Caco-2 (cell line): ENCODE measurements at regions not wholly inside any gene's neighbourhood (a gene's known extent, or its start where the extent isn't known, plus 50 kb on each side); places are given as distances from the start of the nearest gene placed in this dataset.
"Not testable (repeated sequence)": the region's sequence is repeated elsewhere in the genome, so short reads cannot be mapped to it uniquely, and the experiment has no call there.

Source experiments
- BruUV-seq: library from RNA; stranded (reverse); fragments of 400-500 nt; replicated peaks from 2 replicates; lab custom pipeline; 2021; lab: Mats Ljungman, UMichigan
- CTCF ChIA-PET: fragments of 300-600 bp; sonication (Branson Sonifier 250); formaldehyde crosslinking; loops from one replicate; lab custom pipeline; 2022; ENCODE audit warnings: antibody characterized with exemption; lab: Charles Lee
- POLR2A ChIA-PET: fragments of 300-600 bp; sonication (Branson Sonifier 250); formaldehyde crosslinking; loops from one replicate; lab custom pipeline; 2022; ENCODE audit warnings: antibody characterized with exemption; lab: Charles Lee
- DNase-seq, 2 experiments: peaks; one replicate each; pipeline versions ENCODE4 v3.0.0 to v3.0.0-alpha.2; 2020 to 2022
- H3K27me3 ChIP-seq: replicated peaks from 2 replicates; pipeline ENCODE4 v1.6.0; 2011; ENCODE audit warnings: low read length; ENCODE audit not compliant: control insufficient read depth, insufficient read depth
- H3K36me3 ChIP-seq: 2 replicates; pipeline ENCODE4 v1.5.1; 2011; ENCODE audit warnings: low read length; ENCODE audit not compliant: control insufficient read depth, insufficient read depth
- H3K4me1 ChIP-seq: fragments of 250-450 bp; sonication (Bioruptor Pico); 2 replicates; pipeline ENCODE4 v1.5.1; 2020; ENCODE audit warnings: mild to moderate bottlenecking
- H3K4me3 ChIP-seq: 2 replicates; pipeline ENCODE4 v1.5.1; 2011; ENCODE audit warnings: low read depth, mild to moderate bottlenecking, control low read depth, low read length
- H3K9me3 ChIP-seq: fragments of 250-450 bp; sonication (Bioruptor Pico); 2 replicates; pipeline ENCODE4 v1.5.1; 2020; ENCODE audit warnings: mild to moderate bottlenecking, moderate library complexity
- H3K27ac Mint-ChIP-seq: one replicate; pipeline ENCODE4 v1.8.0; 2022; ENCODE audit warnings: mixed read lengths; ENCODE audit not compliant: unreplicated experiment
- H3K27me3 Mint-ChIP-seq: one replicate; pipeline ENCODE4 v1.8.0; 2022; ENCODE audit warnings: mixed read lengths; ENCODE audit not compliant: insufficient read depth, unreplicated experiment
- H3K36me3 Mint-ChIP-seq: one replicate; pipeline ENCODE4 v1.8.0; 2022; ENCODE audit warnings: mild to moderate bottlenecking, mixed read lengths; ENCODE audit not compliant: insufficient read depth, unreplicated experiment
- H3K4me1 Mint-ChIP-seq: one replicate; pipeline ENCODE4 v1.8.0; 2022; ENCODE audit warnings: low read depth, mixed read lengths; ENCODE audit not compliant: unreplicated experiment
- H3K4me3 Mint-ChIP-seq: one replicate; pipeline ENCODE4 v1.8.0; 2022; ENCODE audit warnings: mild to moderate bottlenecking, moderate library complexity, mixed read lengths; ENCODE audit not compliant: unreplicated experiment
- H3K9me3 Mint-ChIP-seq: one replicate; pipeline ENCODE4 v1.8.0; 2022; ENCODE audit warnings: mixed read lengths; ENCODE audit not compliant: unreplicated experiment
- intact Hi-C: fragments of 100-400 bp; cut with micrococcal nuclease; formaldehyde crosslinking; loops from one replicate; pipeline ENCODE4 v1.10.0; 2022; ENCODE audit not compliant: unreplicated experiment
- TF ChIP-seq, protein P1 (sequence below), 2 experiments: fragments of 200-600 bp in 1 of 2; IDR thresholded peaks; 1 replicate in 1 of 2; 2 replicates in 1 of 2; pipeline versions ENCODE4 v1.5.1 to v1.8.0; 2011 to 2022; ENCODE audit warnings: antibody characterized with exemption in 1 of 2, control low read depth in 1 of 2, inconsistent platforms in 1 of 2, low read depth in 1 of 2, low read length in 1 of 2, mild to moderate bottlenecking in 1 of 2, moderate library complexity in 1 of 2; ENCODE audit not compliant: insufficient read depth in 1 of 2, severe bottlenecking in 1 of 2, unreplicated experiment in 1 of 2

DNA sequence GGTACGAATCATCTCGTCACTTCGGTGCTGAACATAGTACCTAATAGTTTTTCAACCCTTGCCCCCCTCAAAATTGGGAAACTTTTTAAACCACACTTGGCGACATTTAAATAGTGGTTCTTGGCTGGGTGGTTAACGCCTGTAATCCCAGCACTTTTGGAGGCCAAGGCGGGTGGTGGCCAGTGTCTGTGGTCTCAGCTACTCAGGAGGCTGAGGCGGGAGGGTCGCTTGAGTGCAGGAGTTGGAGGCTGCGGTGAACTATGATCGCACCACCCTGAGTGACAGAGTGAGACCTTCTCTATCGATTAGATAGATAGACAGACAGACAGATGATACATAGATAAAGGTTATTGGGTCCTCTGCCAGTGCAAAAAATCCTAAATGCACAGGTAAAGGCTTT is 55.5 kb upstream of the RASAL2 start:
- BruUV-seq, result no TSS peak
- TF ChIP-seq, protein P1, sequence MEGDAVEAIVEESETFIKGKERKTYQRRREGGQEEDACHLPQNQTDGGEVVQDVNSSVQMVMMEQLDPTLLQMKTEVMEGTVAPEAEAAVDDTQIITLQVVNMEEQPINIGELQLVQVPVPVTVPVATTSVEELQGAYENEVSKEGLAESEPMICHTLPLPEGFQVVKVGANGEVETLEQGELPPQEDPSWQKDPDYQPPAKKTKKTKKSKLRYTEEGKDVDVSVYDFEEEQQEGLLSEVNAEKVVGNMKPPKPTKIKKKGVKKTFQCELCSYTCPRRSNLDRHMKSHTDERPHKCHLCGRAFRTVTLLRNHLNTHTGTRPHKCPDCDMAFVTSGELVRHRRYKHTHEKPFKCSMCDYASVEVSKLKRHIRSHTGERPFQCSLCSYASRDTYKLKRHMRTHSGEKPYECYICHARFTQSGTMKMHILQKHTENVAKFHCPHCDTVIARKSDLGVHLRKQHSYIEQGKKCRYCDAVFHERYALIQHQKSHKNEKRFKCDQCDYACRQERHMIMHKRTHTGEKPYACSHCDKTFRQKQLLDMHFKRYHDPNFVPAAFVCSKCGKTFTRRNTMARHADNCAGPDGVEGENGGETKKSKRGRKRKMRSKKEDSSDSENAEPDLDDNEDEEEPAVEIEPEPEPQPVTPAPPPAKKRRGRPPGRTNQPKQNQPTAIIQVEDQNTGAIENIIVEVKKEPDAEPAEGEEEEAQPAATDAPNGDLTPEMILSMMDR (IDR thresholded peaks at IDR 0.05; ENCODE audit: insufficient read depth in 1 of 2, low read depth in 1 of 2, low read length in 1 of 2, severe bottlenecking in 1 of 2, unreplicated experiment in 1 of 2), result no peak
- Mint-ChIP-seq H3K27ac (no peak overlapping the region), H3K4me3 (no peak overlapping the region), H3K4me1 (peaks cover 8% of the 10 kb centered on the region), H3K36me3 (no peaks in the 10 kb centered on the region), H3K27me3 (no peaks in the 10 kb centered on the region), H3K9me3 (peaks cover 16% of the 10 kb centered on the region)
- no peak for DNase-seq
- Histone ChIP-seq H3K9me3 (0 out of 2 replicates have a peak, but pooled peaks cover 3% of the 10 kb centered on the region), H3K27me3 (no peaks in the 10 kb centered on the region), H3K36me3 (no peaks in the 10 kb centered on the region; the same call in 1 of the 2 replicates), H3K4me3 (no peak overlapping the region), H3K4me1 (peaks cover 16% of the 10 kb centered on the region)
- intact Hi-C loops, result no loop called here
- ChIA-PET POLR2A (no interaction called here), CTCF (no interaction called here)

DNA sequence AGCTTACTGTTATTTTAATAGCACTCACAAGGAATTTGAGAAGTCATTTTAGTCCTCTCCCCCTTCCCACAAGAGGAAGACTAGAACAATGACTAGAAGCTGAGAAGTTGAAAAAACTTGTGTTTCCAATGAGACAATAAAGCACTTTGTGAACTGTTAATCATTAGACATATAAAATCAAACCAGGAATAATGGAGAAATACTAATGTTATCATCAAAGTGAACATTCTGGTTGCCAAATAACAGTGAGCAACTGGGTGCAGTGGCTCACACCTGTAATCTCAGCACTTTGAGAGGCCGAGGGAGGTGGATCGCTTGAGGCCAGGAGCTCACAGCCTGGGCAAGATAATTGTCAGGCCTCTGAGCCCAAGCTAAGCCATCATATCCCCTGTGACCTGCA is 54.0 kb upstream of the RASAL2 start:
- ChIA-PET POLR2A (no interaction called here), CTCF (interaction anchor here (1.0 kb wide), 1 partner anchor 8 kb away, joined by 3 read pairs; no protein-coding TSS in a partner anchor)
- Histone ChIP-seq H3K9me3 (0 out of 2 replicates have a peak, but pooled peaks cover 3% of the 10 kb centered on the region), H3K27me3 (no peaks in the 10 kb centered on the region), H3K36me3 (no peaks in the 10 kb centered on the region; the same call in 1 of the 2 replicates), H3K4me1 (peaks cover 11% of the 10 kb centered on the region), H3K4me3 (no peak overlapping the region)
- BruUV-seq, result no TSS peak
- H3K36me3 Mint-ChIP-seq, result no peaks in the 10 kb centered on the region
- peak; percentile 60 to 75 for DNase-seq
- intact Hi-C loops, result no loop called here
- peak overlapping the region; percentile 27 for H3K27ac Mint-ChIP-seq
- no peak overlapping the region for H3K4me3 Mint-ChIP-seq
- no peaks in the 10 kb centered on the region for H3K27me3 Mint-ChIP-seq
- TF ChIP-seq, protein P1 (IDR thresholded peaks at IDR 0.05; ENCODE audit: insufficient read depth in 1 of 2, low read depth in 1 of 2, low read length in 1 of 2, severe bottlenecking in 1 of 2, unreplicated experiment in 1 of 2), result no peak
- peaks cover 8% of the 10 kb centered on the region for H3K4me1 Mint-ChIP-seq
- H3K9me3 Mint-ChIP-seq, result peaks cover 16% of the 10 kb centered on the region

DNA sequence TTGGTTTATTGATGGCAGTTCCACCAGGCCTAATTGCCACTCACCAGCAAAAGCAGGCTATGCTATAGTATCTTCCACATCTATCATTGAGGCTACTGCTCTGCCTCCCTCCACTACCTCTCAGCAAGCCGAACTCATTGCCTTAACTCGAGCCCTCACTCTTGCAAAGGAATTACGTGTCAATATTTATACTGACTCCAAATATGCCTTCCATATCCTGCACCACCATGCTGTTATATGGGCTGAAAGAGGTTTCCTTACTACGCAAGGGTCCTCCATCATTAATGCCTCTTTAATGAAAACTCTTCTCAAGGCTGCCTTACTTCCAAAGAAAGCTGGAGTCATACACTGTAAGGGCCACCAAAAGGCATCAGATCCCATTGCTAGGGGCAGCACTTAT is 50.0 kb upstream of the RASAL2 start:
- H3K27ac Mint-ChIP-seq, H3K4me1 Mint-ChIP-seq, DNase-seq, H3K9me3 ChIP-seq, H3K4me3 ChIP-seq, CTCF ChIA-PET, BruUV-seq, H3K36me3 ChIP-seq, H3K4me3 Mint-ChIP-seq, H3K36me3 Mint-ChIP-seq, POLR2A ChIA-PET, intact Hi-C loops, H3K27me3 Mint-ChIP-seq, H3K27me3 ChIP-seq: not testable (repeated sequence)
- H3K4me1 ChIP-seq, result peaks cover 22% of the 10 kb centered on the region
- peaks cover 16% of the 10 kb centered on the region for H3K9me3 Mint-ChIP-seq
